ENCODE measurements at regions not wholly inside any gene's neighbourhood (a gene's known extent, or its start where the extent isn't known, plus 50 kb on each side); places are given as distances from the start of the nearest gene placed in this dataset.

GRCh38 chr3:154764856-154765640 lies 315.1 kb upstream of the MME start:
- no peak for DNase-seq

- no peak for DNase-seq
Measured at GRCh38 chr3:154762486-154762885, 317.6 kb upstream of the MME start.

- DNase-seq, result no peak
Measured at GRCh38 chr3:154759966-154760365, 320.2 kb upstream of the MME start.

DNA sequence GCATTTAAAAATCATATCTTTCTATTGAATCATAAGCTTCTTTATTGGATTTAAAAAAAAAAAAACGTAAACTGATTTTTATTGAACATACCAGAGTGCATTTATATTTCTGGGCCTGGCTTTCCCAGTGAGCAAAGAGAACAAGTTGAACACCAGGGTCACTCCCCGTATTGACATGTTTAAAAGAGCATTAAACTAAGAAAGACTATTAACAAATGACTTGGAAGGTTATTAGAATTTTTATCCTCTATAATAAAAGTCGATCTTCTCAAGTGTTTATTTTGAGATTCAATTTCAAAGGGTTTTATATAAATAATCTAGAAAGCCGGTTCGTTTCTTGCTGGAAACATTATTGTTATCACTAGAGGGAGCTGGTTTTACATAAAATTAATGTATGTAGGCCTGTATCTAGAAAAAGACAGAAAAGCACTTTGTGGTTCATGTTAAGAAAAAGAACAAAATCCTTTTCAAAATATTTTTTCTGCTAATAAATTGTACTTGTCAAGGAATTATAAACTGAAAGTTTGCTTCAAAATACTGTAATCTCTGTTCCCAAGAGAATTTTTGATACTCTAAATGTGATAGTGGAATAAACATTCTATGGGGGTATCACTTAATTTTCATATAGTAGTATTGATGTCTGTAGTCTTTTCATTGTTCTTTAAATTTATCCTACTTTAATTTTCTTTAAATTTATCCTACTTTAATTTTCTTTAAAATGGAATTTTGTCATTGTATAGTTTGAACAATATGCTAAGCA lies 321.8 kb upstream of the MME start:
- DNase-seq, result peak in 1 of 2 donors; percentile 23

DNA sequence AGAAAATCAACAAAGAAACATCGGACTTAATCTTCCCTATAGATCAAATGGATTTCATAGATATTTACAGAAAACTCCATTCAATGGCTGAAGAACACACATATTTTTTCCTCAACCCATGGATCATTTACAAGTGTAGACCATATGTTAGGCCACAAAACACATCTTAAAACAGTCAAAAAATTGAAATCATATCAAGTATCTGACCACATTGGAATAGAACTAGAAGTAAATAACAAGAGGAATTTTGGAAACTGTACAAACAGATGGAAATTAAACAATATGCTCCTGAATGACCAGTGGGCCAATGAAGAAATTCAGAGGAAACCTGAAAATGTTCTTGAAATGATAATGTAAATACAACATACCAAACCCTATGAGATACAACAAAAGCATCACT lies 323.1 kb upstream of the GPR149 start:
- no peak for DNase-seq

DNA sequence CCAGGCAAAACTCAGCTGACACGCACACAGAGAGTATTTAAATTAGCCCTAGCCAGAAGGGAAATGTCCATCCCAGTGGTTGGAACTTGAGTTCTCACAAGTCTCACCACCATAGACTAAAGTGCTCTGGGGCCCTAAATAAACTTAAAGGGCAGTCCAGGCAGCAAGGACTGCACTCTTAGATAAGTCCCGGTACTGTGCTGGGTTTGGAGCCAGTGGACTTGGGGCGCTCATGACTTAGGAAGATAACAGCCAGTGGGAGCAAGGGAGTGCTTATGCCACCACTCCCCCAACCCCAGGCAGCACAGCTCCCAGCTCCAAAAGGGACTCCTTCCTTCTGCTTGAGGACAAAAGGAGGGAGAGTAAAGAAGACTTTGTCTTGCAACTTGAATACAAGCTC lies 319.5 kb upstream of the GPR149 start:
- DNase-seq, result no peak

- no peak for DNase-seq
Measured at GRCh38 chr3:154745929-154746328, 315.9 kb upstream of the GPR149 start.

DNA sequence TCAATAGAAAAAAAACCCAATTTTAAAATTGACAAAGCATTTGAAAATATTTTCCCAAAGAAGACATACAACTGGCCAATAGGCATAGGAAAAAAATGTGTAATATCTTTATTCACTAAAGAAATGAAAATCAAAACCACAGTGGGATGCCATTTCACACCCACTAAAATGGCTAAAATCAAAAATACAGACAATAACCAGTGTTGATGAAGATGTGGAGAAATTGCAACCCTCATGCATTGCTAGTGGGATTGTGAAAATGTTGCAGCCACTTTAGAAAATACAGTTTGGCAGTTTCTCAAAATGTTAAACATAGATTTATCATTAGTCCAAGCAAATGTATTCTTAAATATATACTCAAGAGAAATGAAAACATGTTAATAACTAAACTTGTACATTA lies 315.1 kb upstream of the GPR149 start:
- DNase-seq, result no peak

DNA sequence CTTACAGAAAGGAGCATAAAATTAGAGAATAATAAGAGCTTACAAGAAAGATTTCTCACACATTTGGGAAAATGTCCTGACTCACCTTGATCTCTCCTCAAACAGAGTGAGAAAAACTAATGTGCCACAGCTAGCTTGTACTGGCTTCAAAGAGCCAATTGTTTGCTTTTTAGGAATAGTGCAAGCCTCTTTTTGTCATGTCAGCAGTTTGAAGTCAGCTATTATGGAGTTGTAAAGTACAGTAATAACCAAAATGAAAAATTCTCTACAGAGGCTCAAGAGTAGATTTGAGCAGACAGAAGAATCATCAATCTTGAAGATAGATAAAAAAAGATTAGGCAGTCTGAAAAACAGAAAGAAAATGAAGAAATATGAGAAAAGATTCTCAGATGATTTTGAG lies 313.4 kb upstream of the GPR149 start:
- DNase-seq, result no peak

DNA sequence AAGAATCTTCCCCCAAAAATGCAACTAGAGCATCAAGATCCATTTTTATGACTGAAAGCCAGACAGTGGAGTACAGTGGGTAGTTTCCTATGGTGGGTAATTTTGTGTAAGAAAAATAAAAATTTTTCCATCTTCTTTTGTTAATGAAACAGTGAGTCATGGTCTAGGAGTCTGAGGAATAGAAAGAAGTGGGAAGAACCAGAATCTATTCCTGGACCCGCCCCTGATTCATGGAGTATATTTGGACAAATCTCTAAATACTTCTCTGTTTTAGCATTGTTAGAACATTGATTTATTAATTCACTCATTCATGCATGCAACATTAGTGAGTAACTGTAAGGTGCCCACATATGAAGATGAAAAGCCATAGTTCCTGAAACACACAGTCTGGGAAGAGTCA lies 304.5 kb upstream of the GPR149 start:
- no peak for DNase-seq

DNA sequence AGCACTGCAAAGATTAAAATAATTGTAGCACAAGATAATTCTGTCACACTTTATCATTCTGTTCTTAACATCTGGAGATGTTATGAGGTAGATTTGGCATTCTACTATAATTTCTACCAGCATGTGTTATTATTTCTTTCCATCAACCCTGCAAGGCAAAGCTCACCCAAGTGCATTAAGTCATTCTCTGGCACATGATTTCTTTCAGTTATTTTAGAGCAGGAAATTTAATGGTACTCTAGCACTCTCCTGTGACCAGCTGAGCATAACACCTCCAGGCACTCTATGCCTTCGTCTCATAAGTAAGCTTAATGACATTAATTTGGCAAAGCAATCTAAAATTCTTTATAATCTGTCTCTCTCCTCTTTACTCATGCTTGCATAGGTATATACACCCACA lies 300.2 kb upstream of the GPR149 start:
- DNase-seq, result no peak

DNA sequence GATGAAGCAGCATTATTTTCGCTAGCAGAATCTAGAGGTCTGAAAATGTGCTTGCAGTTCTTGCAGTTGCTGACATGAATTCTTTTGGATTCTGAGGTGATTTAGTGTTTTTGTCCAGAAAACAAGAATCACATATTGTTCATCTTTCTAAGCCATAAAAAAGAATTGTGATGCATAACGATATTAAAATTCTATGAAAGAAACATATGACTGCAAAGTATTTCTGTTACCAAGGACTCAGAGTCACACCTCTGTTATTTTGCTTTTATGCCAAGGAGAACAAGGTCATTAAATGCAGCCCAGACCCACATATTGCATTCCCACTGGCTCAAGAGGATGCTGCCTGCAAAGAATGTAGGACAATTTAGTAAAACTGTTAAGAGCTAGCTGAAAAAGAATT lies 299.8 kb upstream of the GPR149 start:
- DNase-seq, result no peak

DNA sequence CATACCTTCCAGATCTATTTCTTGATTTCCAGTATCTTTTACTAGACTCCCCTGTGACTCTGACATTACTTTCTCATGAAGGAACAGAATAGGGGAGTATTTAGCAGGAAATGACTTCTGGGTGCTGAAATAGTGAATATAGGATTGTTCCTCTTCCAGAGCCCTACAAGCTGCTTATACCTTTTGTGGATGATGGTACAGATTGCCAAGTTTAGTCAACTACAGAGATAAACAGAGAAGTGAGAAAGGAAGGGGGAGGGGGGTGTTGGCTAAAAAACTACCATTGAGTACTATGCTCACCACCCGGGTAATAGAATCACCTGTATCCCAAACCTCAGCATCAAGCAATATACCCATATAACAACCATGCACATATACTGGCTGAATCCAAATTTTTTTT lies 298.3 kb upstream of the GPR149 start:
- no peak for DNase-seq

GRCh38 chr3:154720921-154721320 lies 290.9 kb upstream of the GPR149 start:
- no peak for DNase-seq

DNA sequence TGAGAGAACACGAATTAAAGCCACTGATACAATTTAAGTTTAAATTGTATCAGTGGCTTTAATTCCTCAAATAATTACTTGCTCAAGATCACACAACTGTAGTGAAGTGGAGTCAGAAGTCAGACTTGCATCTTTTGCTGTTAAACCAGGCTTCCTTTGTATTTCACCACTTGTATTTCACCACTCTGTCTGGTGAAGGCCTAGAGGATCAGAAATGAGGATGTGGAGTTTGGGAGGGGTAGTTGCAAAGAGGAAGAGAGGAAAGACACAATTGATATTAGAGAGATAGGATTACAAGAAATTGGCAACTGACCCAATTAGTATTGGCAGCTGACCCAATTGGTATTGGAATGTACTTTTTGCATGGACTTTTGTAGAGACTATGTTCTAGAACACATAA lies 288.1 kb upstream of the GPR149 start:
- DNase-seq, result no peak

DNA sequence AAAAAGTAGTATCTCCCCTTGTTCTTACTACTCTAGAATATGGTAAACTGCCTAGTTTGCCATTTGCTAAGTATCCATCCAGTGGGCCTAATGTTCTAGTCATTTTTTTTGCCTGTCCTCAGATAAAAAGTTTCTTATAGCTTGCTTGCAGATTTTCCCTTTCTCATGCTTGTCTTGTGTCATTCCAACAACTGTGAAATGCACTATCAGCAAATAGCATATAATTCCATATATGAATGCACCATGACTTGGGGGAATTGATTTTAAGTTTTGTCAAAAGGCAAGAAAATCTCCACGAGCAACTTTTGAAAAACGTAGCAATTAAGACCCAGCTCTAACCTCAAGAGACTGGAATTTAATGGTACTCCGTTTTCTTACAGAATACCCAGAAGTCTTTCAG lies 286.2 kb upstream of the GPR149 start:
- no peak for DNase-seq

GRCh38 chr3:154708554-154708953 lies 278.6 kb upstream of the GPR149 start:
- DNase-seq, result no peak

GRCh38 chr3:154701055-154701454 lies 271.1 kb upstream of the GPR149 start:
- DNase-seq, result no peak

GRCh38 chr3:154690413-154690812 lies 260.4 kb upstream of the GPR149 start:
- no peak for DNase-seq

DNA sequence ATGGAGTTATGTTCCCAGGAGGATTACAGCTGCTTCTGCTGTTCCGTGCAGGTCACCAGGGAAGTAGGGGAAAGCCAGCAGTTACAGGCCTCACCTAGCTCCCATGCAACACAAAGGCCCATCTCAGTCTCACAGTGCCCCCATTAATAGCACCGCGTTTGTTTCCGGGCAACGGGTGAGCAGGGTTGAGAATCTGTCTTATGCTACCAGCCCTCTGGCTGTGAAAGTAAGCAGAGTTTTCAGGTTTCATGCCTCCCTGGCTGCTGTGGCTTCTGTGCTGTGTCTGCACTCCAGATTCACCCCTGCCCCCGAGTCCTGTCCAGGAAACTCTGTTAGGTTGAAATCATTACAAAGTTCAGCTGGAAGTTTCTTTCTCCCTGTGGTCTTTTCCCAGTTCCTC lies 254.4 kb upstream of the GPR149 start:
- DNase-seq, result no peak

DNA sequence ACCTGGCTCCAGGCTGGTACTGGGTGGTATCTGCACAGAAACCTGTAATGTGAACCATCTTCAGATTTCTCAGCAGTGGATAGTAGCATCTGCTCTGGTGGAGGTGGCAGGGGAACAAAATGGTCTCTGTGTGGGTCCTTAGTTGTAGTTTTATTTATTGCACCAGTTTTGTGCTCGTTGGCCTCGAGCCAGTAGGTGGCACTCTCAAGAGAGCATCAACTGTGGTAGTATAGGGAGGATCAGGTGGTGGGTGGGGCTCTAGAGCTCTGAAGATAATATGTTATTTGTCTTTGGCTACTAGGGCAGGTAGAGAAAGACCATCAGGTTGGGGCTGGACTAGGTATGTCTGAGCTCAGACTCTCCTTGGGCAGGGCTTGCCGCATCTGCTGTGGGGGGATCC lies 254.0 kb upstream of the GPR149 start:
- no peak for DNase-seq

DNA sequence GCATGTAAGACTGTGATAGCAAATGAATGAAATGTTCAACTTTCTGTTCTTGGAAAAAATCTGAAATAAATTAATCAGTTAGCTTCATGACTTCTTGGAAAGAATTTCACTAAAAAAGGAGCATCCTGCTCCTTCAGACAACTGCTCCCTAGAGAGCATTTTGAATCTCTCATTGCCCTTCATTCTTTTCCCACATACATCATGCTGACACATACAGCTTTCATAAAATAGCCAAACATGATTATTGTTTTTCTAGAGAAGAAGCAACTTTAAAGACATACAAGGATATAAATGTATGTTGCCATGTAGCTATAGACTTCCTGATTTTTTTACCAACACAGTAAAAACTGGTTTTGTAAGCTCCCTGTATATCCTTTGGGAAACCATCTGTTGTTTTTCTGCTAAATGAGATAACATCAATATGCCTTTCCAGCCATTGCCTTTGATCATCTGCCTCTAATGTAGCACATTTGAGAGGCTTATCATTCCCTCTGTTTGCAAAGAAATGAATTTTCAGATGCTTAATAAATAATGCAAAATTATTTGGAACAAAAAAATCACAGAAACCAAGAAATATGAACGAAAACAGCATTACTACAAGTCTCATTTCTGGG lies 248.2 kb upstream of the GPR149 start:
- no peak for DNase-seq

DNA sequence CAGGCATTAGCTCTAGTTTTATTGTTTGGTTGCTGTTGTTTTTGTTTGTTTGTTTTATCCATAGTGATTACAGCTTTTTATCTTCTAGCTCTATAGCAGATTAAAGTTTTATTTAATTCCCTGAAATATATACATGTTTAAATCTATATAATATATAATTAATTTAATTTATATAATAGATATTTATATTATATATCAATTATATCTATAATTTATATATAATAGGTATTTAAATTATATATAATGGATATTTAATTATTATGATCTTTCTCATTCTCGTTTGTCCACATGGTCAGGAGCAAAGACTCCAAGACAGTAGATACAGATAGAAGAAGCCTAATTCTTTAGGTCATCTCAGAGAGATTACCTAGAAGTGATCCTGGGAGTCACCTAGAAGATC lies 238.8 kb upstream of the GPR149 start:
- no peak for DNase-seq
